HepG2 (cell line): ENCODE measurements at regions not wholly inside any gene's neighbourhood (a gene's known extent, or its start where the extent isn't known, plus 50 kb on each side); places are given as distances from the start of the nearest gene placed in this dataset.
A peak's percentile ranks its signal among the peaks of the same experiment; 100 is the strongest.

ENCODE experiments used
- GZF1 ChIP-seq: sonication (generic); formaldehyde crosslinking; IDR thresholded peaks from 2 replicates; pipeline ENCODE4 v1.5.1; 2020; ENCODE audit warnings: mild to moderate bottlenecking, missing genetic modification reagents
- HMGA1 ChIP-seq: sonication (generic); formaldehyde crosslinking; conservative IDR thresholded peaks from 2 replicates; pipeline ENCODE4 v1.4.0; 2020; ENCODE audit warnings: missing genetic modification reagents
- PHF5A ChIP-seq: IDR thresholded peaks from one replicate; pipeline ENCODE4 v1.6.1; 2018; ENCODE audit warnings: low read depth, missing genetic modification reagents; ENCODE audit not compliant: unreplicated experiment
- PITX1 ChIP-seq: sonication (generic); formaldehyde crosslinking; IDR thresholded peaks from 2 replicates; pipeline ENCODE4 v1.5.1; 2020; ENCODE audit warnings: mild to moderate bottlenecking, missing genetic modification reagents
- PPARG ChIP-seq: conservative IDR thresholded peaks from 2 replicates; pipeline ENCODE4 v1.6.1; 2016; ENCODE audit warnings: missing biosample characterization, missing genetic modification reagents
- ZBTB7A ChIP-seq: sonication (generic); formaldehyde crosslinking; IDR thresholded peaks from 2 replicates; pipeline ENCODE4 v1.8.0; 2022; ENCODE audit warnings: mild to moderate bottlenecking, missing genetic modification reagents
- ZMYM4 ChIP-seq: sonication (generic); formaldehyde crosslinking; IDR thresholded peaks from 2 replicates; pipeline ENCODE4 v1.8.1; 2023; ENCODE audit warnings: mild to moderate bottlenecking, missing genetic modification reagents
- ZNF225 ChIP-seq: sonication (generic); formaldehyde crosslinking; IDR thresholded peaks from 2 replicates; pipeline ENCODE4 v1.4.0; 2020; ENCODE audit warnings: mild to moderate bottlenecking, missing genetic modification reagents
- ZNF354B ChIP-seq: sonication (generic); formaldehyde crosslinking; IDR thresholded peaks from 2 replicates; pipeline ENCODE4 v1.8.0; 2022; ENCODE audit warnings: mild to moderate bottlenecking, missing genetic modification reagents
- ZNF510 ChIP-seq: sonication (generic); formaldehyde crosslinking; IDR thresholded peaks from 2 replicates; pipeline ENCODE4 v1.4.0; 2020; ENCODE audit warnings: low read depth, mild to moderate bottlenecking, missing genetic modification reagents
- ZNF772 ChIP-seq: sonication (generic); formaldehyde crosslinking; IDR thresholded peaks from 2 replicates; pipeline ENCODE4 v1.5.0; 2020; ENCODE audit warnings: mild to moderate bottlenecking, missing genetic modification reagents
- TF ChIP-seq, protein P1 (sequence below): IDR thresholded peaks from 2 replicates; pipeline ENCODE4 v1.6.1; 2016; ENCODE audit warnings: low read depth, control low read depth
- TF ChIP-seq, protein P2 (sequence below): sonication (generic); formaldehyde crosslinking; IDR thresholded peaks from 2 replicates; pipeline ENCODE4 v1.5.1; 2020; ENCODE audit warnings: mild to moderate bottlenecking, missing genetic modification reagents, borderline replicate concordance
- TF ChIP-seq, protein P3 (sequence below): sonication (generic); formaldehyde crosslinking; IDR thresholded peaks from 2 replicates; pipeline ENCODE4 v1.5.0; 2020; ENCODE audit warnings: mild to moderate bottlenecking, missing genetic modification reagents, borderline replicate concordance

DNA sequence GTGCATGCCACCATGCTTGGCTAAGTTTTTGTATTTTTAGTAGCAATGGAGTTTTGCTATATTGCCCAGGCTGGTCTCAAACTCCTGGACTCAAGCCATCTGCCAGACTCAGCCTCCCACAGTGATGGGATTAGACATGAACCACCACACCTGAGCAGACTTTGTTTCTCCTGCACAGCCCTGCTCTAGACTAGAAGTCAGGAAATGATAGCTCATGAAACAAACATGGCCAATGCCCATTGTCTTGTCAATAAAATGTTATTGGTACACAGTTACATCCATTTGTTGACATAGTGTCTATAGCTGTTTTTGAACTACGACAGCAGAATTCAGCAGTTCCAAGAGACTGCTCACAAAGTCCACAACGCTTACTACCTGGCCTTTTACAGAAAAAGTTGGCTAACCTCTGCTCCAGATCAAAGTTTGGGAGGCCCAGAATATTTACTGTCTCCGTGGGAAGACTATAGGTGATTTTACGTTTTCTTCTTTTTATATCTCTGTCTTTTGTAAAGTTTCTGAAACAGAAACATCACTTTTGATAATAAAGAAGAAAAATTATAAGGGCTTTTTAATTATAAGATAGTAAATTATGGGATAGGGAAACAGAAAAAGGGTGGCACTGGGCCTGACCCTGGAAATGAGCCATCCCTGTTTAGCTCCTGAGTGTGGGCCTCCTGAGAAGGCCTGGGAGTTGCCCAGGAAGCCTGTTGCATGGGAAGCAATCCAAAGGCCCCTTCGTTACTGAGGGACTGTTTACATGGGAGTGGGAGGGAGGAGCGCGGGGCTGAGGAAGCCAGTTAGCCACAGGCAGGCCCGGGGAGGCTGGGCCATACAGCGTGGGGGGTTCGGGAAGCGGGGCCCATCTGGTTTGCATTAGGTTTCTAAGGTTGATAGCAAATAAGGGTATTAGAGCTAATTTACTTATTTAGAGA is 201.5 kb downstream of the IRF8 start (continued):
- TF ChIP-seq GZF1 (0 out of 2 replicates have a peak, but pooled peaks have one; percentile 35), HMGA1 (CRISPR knock-in tag) (no peak), ZBTB7A (peak; percentile 44; the same call in 1 of the 2 replicates), ZNF510 (CRISPR knock-in tag) (no peak), PPARG (peak; percentile 95), PITX1 (CRISPR knock-in tag) (peak; percentile 71), ZNF225 (CRISPR knock-in tag) (no peak), ZNF354B (CRISPR knock-in tag) (0 out of 2 replicates have a peak, but pooled peaks have one; percentile 23), ZMYM4 (CRISPR knock-in tag) (peak; percentile 56; the same call in 1 of the 2 replicates), PHF5A (CRISPR knock-in tag) (no peak), ZNF772 (peak; percentile 65; the same call in 1 of the 2 replicates)
- TF ChIP-seq, protein P1, sequence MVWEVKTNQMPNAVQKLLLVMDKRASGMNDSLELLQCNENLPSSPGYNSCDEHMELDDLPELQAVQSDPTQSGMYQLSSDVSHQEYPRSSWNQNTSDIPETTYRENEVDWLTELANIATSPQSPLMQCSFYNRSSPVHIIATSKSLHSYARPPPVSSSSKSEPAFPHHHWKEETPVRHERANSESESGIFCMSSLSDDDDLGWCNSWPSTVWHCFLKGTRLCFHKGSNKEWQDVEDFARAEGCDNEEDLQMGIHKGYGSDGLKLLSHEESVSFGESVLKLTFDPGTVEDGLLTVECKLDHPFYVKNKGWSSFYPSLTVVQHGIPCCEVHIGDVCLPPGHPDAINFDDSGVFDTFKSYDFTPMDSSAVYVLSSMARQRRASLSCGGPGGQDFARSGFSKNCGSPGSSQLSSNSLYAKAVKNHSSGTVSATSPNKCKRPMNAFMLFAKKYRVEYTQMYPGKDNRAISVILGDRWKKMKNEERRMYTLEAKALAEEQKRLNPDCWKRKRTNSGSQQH (CRISPR knock-in tag): no peak
- TF ChIP-seq, protein P2, sequence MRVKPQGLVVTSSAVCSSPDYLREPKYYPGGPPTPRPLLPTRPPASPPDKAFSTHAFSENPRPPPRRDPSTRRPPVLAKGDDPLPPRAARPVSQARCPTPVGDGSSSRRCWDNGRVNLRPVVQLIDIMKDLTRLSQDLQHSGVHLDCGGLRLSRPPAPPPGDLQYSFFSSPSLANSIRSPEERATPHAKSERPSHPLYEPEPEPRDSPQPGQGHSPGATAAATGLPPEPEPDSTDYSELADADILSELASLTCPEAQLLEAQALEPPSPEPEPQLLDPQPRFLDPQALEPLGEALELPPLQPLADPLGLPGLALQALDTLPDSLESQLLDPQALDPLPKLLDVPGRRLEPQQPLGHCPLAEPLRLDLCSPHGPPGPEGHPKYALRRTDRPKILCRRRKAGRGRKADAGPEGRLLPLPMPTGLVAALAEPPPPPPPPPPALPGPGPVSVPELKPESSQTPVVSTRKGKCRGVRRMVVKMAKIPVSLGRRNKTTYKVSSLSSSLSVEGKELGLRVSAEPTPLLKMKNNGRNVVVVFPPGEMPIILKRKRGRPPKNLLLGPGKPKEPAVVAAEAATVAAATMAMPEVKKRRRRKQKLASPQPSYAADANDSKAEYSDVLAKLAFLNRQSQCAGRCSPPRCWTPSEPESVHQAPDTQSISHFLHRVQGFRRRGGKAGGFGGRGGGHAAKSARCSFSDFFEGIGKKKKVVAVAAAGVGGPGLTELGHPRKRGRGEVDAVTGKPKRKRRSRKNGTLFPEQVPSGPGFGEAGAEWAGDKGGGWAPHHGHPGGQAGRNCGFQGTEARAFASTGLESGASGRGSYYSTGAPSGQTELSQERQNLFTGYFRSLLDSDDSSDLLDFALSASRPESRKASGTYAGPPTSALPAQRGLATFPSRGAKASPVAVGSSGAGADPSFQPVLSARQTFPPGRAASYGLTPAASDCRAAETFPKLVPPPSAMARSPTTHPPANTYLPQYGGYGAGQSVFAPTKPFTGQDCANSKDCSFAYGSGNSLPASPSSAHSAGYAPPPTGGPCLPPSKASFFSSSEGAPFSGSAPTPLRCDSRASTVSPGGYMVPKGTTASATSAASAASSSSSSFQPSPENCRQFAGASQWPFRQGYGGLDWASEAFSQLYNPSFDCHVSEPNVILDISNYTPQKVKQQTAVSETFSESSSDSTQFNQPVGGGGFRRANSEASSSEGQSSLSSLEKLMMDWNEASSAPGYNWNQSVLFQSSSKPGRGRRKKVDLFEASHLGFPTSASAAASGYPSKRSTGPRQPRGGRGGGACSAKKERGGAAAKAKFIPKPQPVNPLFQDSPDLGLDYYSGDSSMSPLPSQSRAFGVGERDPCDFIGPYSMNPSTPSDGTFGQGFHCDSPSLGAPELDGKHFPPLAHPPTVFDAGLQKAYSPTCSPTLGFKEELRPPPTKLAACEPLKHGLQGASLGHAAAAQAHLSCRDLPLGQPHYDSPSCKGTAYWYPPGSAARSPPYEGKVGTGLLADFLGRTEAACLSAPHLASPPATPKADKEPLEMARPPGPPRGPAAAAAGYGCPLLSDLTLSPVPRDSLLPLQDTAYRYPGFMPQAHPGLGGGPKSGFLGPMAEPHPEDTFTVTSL: peak; percentile 63; the same call in 1 of the 2 replicates
- TF ChIP-seq, protein P3, sequence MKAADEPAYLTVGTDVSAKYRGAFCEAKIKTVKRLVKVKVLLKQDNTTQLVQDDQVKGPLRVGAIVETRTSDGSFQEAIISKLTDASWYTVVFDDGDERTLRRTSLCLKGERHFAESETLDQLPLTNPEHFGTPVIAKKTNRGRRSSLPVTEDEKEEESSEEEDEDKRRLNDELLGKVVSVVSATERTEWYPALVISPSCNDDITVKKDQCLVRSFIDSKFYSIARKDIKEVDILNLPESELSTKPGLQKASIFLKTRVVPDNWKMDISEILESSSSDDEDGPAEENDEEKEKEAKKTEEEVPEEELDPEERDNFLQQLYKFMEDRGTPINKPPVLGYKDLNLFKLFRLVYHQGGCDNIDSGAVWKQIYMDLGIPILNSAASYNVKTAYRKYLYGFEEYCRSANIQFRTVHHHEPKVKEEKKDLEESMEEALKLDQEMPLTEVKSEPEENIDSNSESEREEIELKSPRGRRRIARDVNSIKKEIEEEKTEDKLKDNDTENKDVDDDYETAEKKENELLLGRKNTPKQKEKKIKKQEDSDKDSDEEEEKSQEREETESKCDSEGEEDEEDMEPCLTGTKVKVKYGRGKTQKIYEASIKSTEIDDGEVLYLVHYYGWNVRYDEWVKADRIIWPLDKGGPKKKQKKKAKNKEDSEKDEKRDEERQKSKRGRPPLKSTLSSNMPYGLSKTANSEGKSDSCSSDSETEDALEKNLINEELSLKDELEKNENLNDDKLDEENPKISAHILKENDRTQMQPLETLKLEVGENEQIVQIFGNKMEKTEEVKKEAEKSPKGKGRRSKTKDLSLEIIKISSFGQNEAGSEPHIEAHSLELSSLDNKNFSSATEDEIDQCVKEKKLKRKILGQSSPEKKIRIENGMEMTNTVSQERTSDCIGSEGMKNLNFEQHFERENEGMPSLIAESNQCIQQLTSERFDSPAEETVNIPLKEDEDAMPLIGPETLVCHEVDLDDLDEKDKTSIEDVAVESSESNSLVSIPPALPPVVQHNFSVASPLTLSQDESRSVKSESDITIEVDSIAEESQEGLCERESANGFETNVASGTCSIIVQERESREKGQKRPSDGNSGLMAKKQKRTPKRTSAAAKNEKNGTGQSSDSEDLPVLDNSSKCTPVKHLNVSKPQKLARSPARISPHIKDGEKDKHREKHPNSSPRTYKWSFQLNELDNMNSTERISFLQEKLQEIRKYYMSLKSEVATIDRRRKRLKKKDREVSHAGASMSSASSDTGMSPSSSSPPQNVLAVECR (CRISPR knock-in tag): peak; percentile 40; the same call in 1 of the 2 replicates
